GM19455 (cell line): ENCODE measurements at regions not wholly inside any gene's neighbourhood (a gene's known extent, or its start where the extent isn't known, plus 50 kb on each side); places are given as distances from the start of the nearest gene placed in this dataset.

Experiments
- ATAC-seq: cut with Tn5 transposase; IDR thresholded peaks from one replicate; pipeline ENCODE4 v1.9.1; 2021; ENCODE audit not compliant: unreplicated experiment

- ATAC-seq: no peak
Observed at GRCh38 chr10:78742730-78743615, 325.8 kb upstream of the ZMIZ1 start.

GRCh38 chr10:78744056-78744455 lies 324.7 kb upstream of the ZMIZ1 start:
- no peak for ATAC-seq

- ATAC-seq: no peak
Observed at GRCh38 chr10:78744491-78745090, 324.2 kb upstream of the ZMIZ1 start.

GRCh38 chr10:78745441-78745840 lies 323.3 kb upstream of the ZMIZ1 start:
- no peak for ATAC-seq

- no peak for ATAC-seq
Observed at GRCh38 chr10:78746155-78746763, 322.5 kb upstream of the ZMIZ1 start.

- no peak for ATAC-seq
Observed at GRCh38 chr10:78747401-78748234, 321.1 kb upstream of the ZMIZ1 start.

- ATAC-seq: no peak
Observed at GRCh38 chr10:78748235-78748533, 320.6 kb upstream of the ZMIZ1 start.

DNA sequence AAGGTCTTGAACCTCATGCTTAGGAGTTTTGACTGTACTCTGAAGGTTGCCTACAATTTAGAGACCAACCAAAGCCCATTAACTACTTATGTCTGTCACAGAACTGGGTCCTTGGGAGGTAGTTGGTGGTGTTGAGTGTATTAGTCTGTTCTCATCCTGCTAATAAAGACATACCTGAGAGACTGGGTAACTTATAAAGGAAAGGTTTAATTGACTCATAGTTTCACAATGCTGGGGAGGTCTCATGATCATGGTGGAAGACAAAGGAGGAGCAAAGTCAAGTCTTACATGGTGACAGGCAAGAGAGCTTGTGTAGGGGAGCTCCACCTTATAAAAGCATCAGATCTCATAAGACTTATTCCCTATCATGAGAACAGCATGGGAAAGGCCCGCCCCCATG lies 319.6 kb upstream of the ZMIZ1 start:
- no peak for ATAC-seq

DNA sequence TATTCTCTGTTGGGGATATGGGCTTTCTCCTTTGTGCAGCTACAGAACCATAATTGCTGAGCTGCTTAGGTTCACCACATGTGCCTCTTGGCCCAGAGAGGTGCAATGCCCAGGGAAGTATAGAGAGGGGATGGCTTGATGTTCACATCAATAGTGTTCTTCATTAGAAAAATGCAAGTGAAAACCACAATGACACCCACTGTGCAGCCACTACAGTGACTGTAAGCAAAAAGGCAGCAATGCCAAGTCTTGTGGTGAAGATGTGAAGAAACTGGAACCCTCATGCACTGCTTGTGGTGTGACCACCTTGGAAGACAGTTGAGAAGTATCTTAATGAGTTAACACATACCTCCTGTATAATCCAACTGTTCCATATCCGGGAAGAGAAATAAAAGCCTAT lies 318.9 kb upstream of the ZMIZ1 start:
- ATAC-seq: no peak

DNA sequence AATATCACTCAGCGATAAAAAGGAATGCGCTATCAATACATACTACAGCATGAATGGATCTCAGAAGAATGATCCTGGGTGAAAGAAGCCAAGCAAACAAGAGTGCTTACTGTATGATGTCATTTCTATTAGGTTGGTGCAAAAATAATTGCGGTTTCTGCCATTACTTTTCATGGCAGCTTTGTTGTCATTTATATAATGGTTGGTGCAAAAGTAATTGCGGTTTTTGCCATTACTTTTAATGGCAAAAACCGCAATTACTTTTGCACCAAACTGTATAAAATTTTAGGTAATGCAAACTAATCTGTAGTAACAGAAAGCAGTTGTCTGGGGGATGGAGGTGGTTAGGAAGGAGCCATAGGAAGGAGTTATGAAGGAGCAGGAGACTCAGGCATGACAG lies 318.3 kb upstream of the ZMIZ1 start:
- ATAC-seq: no peak

DNA sequence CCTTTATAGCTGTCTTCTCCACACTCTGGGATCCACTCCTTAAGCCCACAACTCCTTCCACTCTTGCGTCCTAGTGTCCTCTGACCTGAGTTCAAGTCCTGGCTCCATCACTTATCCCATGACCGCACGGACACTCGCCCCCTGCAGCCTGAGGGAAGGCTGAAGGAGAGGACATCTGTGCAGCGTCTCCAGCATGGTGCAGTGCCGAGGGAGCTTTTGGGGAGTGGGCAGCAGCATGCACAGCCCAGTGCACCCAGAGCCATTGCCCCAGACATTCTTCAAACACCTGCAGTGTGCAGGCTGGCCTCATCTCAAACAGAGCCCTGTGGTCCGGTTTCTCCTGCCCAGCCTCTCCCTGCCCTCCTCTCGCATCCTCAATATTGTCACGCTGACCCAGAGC lies 317.1 kb upstream of the ZMIZ1 start:
- ATAC-seq: no peak

DNA sequence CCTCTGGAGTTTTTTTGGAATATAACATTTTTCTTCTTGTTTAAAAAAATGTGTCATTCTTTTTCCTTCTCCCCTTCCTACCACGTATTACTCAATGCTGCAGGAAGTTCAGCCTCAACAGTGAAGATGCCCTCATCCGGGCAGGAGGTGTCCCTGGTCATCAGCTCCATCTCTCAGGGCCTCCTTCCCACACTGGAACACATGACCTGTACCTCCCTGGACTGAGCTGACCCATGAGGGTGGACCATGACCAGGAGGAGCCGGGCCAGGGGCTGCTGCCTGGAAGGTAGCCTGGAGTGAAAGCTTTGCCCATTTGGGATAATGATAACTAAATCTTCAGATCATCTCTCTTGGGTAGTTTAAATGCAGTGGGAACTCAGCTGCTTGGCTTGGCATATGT lies 316.5 kb upstream of the ZMIZ1 start:
- ATAC-seq: no peak

DNA sequence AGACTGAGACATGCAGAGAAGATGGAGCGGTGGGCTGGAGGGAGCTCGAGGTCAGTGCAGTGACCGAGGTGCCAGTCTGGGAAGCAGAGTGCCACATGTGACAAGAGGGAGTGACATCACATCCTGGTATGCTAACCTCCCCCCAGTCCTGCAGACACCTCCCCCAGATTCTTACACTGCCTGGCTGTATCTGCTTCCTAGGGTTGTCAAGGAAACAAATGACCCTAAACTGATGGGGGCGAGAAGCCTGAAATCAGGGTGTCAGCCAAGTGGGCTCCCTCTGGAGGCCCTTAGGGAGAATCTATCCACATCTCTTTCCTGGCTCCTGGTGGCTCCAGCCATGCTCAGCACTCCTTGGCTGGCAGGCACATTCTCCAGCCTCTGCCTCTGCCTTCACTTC lies 316.1 kb upstream of the ZMIZ1 start:
- no peak for ATAC-seq

DNA sequence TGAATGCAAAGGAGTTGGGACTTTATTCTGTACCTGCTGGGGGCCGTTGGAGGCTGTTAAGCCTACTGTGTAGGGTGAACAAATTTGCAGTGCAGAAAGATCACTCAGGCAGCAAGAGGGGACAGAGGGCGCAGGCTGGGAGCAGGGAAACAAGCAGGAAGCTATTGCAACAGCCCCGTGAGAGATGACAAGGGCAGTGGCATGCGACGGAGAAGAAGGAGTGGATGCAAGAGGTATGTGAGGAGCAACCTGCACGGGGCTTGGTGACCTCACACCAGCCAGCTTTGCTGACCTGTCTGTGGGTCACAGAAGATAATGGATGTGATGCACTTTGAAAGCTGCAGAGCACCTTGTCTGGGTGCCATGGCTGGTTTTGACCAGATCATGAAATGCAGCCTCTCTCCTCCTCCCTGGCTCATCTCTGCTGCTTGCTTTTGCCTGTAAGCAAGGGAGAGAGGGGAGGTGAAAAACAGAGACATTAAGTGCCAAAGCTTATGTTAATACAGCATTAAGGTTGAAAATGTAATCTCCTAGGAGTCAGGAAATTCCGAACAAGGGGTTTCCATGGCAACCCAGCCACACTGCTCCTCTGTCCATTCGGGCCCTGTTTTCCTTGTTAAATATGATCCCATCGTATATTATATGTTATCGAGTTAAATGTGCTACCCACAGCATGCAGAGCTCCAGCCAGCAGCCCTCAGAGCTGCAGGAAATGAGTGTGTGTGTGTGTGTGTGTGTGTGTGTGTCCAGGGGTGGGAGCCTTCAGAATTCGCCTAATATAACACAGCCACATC lies 314.3 kb upstream of the ZMIZ1 start:
- ATAC-seq: no peak

- no peak for ATAC-seq
Observed at GRCh38 chr10:78755063-78755701, 313.6 kb upstream of the ZMIZ1 start.

GRCh38 chr10:78755877-78756455 lies 312.8 kb upstream of the ZMIZ1 start:
- ATAC-seq: no peak

GRCh38 chr10:78756604-78757343 lies 312.0 kb upstream of the ZMIZ1 start:
- no peak for ATAC-seq

DNA sequence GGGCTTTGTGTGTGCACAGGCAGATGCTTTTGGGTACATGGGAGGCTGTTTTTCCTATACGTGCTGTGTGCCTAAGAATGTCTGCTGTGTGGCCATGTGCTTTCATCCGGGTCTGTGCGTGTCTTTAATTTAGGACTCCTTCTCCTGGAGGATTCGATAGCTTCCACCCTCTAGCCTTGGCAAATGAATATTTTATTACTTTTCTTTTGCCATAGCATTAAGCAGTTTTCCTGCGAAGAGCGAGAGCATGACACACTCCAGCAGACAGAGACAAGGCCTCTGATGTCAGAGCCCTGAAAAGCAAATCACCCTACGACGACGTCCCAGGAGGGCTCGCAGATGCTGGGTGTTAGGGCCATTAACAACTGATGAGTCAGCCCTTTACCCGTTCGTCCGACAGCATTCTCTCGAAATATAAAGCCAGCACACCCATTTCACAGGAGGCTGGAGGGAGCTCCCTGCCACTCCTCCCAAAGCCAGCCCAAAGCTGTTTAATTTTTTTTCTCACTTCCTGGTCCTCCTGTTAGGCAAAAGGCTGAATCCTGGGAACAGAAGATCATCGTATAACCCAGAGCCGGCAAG lies 311.3 kb upstream of the ZMIZ1 start:
- ATAC-seq: no peak

GRCh38 chr10:78758176-78758575 lies 310.6 kb upstream of the ZMIZ1 start:
- no peak for ATAC-seq
